ENCODE measurements at regions not wholly inside any gene's neighbourhood (a gene's known extent, or its start where the extent isn't known, plus 50 kb on each side); places are given as distances from the start of the nearest gene placed in this dataset.

- Histone ChIP-seq H3K4me1 (ENCODE audit: control insufficient read depth, insufficient read depth, low read length) (no peaks in the 10 kb centered on the region), H3K4me3 (ENCODE audit: low read depth, low read length) (no peak overlapping the region), H3K9me3 (ENCODE audit: control insufficient read depth, insufficient read depth, low read length) (no peaks in the 10 kb centered on the region), H3K27me3 (ENCODE audit: control insufficient read depth, insufficient read depth, low read length) (no peaks in the 10 kb centered on the region), H3K36me3 (ENCODE audit: control insufficient read depth, insufficient read depth, low read length) (no peaks in the 10 kb centered on the region), H3K9ac (ENCODE audit: low read depth, low read length) (no peak overlapping the region)
Observed at GRCh38 chr10:58885146-58885545, 291.3 kb upstream of the PHYHIPL start.

GRCh38 chr10:58885686-58886345 is 290.6 kb upstream of the PHYHIPL start:
- Histone ChIP-seq H3K4me3 (ENCODE audit: low read depth, low read length) (no peak overlapping the region), H3K27me3 (ENCODE audit: control insufficient read depth, insufficient read depth, low read length) (no peaks in the 10 kb centered on the region), H3K9me3 (ENCODE audit: control insufficient read depth, insufficient read depth, low read length) (no peaks in the 10 kb centered on the region), H3K36me3 (ENCODE audit: control insufficient read depth, insufficient read depth, low read length) (no peaks in the 10 kb centered on the region), H3K4me1 (ENCODE audit: control insufficient read depth, insufficient read depth, low read length) (no peaks in the 10 kb centered on the region), H3K9ac (ENCODE audit: low read depth, low read length) (no peak overlapping the region)

DNA sequence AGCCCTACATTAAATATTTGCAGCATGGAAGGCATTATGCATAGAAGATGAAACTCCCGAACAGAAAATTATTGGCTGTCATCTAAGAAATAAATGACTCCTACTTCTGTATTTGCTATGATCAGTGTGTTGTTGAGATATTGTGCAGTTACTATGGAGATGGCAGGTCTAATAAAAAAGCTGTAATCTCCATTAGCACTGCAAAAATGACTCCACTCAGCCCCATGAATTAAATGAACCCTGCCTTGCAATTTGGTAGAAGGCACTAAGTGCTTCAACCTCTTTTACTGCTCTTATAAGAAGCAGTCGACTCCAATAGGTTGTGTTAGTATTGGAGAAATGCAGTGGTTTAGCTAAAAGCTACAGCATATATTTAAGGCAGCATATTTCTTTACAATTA is 290.0 kb upstream of the PHYHIPL start:
- no peak overlapping the region for H3K4me3 ChIP-seq (ENCODE audit: low read depth, low read length)
- no peaks in the 10 kb centered on the region for H3K27me3 ChIP-seq (ENCODE audit: control insufficient read depth, insufficient read depth, low read length)
- no peaks in the 10 kb centered on the region for H3K36me3 ChIP-seq (ENCODE audit: control insufficient read depth, insufficient read depth, low read length)
- H3K9ac ChIP-seq (ENCODE audit: low read depth, low read length) = no peak overlapping the region
- no peaks in the 10 kb centered on the region for H3K4me1 ChIP-seq (ENCODE audit: control insufficient read depth, insufficient read depth, low read length)
- H3K9me3 ChIP-seq (ENCODE audit: control insufficient read depth, insufficient read depth, low read length) = no peaks in the 10 kb centered on the region

DNA sequence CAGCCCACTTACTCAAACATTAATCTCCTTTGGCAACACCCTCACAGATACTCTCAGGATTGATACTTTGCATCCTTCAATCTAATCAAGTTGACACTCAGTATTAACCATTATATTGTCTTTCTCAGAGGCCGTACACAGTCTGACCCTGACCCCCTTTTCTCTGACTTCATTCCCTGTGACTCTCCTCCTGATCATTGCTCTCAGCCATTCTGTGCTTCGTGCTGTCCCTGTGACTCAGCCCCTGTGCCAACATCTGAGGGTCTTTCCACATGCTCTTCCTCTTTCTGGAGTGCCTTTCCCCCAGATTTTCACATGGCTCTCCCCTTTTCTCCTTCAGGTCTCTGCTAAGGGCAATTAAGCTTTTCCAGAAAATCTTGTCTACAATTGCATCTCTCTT is 289.0 kb upstream of the PHYHIPL start:
- Histone ChIP-seq H3K4me1 (ENCODE audit: control insufficient read depth, insufficient read depth, low read length) (no peaks in the 10 kb centered on the region), H3K36me3 (ENCODE audit: control insufficient read depth, insufficient read depth, low read length) (no peaks in the 10 kb centered on the region), H3K9ac (ENCODE audit: low read depth, low read length) (no peak overlapping the region), H3K9me3 (ENCODE audit: control insufficient read depth, insufficient read depth, low read length) (no peaks in the 10 kb centered on the region), H3K27me3 (ENCODE audit: control insufficient read depth, insufficient read depth, low read length) (no peaks in the 10 kb centered on the region), H3K4me3 (ENCODE audit: low read depth, low read length) (no peak overlapping the region)

- Histone ChIP-seq H3K4me1 (ENCODE audit: control insufficient read depth, insufficient read depth, low read length) (no peaks in the 10 kb centered on the region), H3K4me3 (ENCODE audit: low read depth, low read length) (no peak overlapping the region)
Observed at GRCh38 chr10:58888957-58889356, 287.5 kb upstream of the PHYHIPL start.

GRCh38 chr10:58892031-58892531 is 284.4 kb upstream of the PHYHIPL start:
- Histone ChIP-seq H3K4me1 (ENCODE audit: control insufficient read depth, insufficient read depth, low read length) (no peaks in the 10 kb centered on the region), H3K9ac (ENCODE audit: low read depth, low read length) (no peak overlapping the region), H3K36me3 (ENCODE audit: control insufficient read depth, insufficient read depth, low read length) (no peaks in the 10 kb centered on the region), H3K27me3 (ENCODE audit: control insufficient read depth, insufficient read depth, low read length) (no peaks in the 10 kb centered on the region), H3K9me3 (ENCODE audit: control insufficient read depth, insufficient read depth, low read length) (no peaks in the 10 kb centered on the region), H3K4me3 (ENCODE audit: low read depth, low read length) (no peak overlapping the region)

More at GRCh38 chr10:58888957-58889356, 287.5 kb upstream of the PHYHIPL start:
- Histone ChIP-seq H3K9ac (ENCODE audit: low read depth, low read length) (no peak overlapping the region), H3K36me3 (ENCODE audit: control insufficient read depth, insufficient read depth, low read length) (no peaks in the 10 kb centered on the region), H3K27me3 (ENCODE audit: control insufficient read depth, insufficient read depth, low read length) (no peaks in the 10 kb centered on the region), H3K9me3 (ENCODE audit: control insufficient read depth, insufficient read depth, low read length) (no peaks in the 10 kb centered on the region)

GRCh38 chr10:58894929-58895328 is 281.5 kb upstream of the PHYHIPL start:
- no peaks in the 10 kb centered on the region for H3K36me3 ChIP-seq (ENCODE audit: control insufficient read depth, insufficient read depth, low read length)
- H3K27me3 ChIP-seq (ENCODE audit: control insufficient read depth, insufficient read depth, low read length) = no peaks in the 10 kb centered on the region
- H3K9me3 ChIP-seq (ENCODE audit: control insufficient read depth, insufficient read depth, low read length) = no peaks in the 10 kb centered on the region
- no peak overlapping the region for H3K9ac ChIP-seq (ENCODE audit: low read depth, low read length)
- H3K4me3 ChIP-seq (ENCODE audit: low read depth, low read length) = no peak overlapping the region
- H3K4me1 ChIP-seq (ENCODE audit: control insufficient read depth, insufficient read depth, low read length) = no peaks in the 10 kb centered on the region

GRCh38 chr10:58896229-58896628 is 280.2 kb upstream of the PHYHIPL start:
- H3K27me3 ChIP-seq (ENCODE audit: control insufficient read depth, insufficient read depth, low read length) = no peaks in the 10 kb centered on the region
- no peaks in the 10 kb centered on the region for H3K36me3 ChIP-seq (ENCODE audit: control insufficient read depth, insufficient read depth, low read length)
- no peaks in the 10 kb centered on the region for H3K9me3 ChIP-seq (ENCODE audit: control insufficient read depth, insufficient read depth, low read length)
- H3K4me3 ChIP-seq (ENCODE audit: low read depth, low read length) = no peak overlapping the region
- H3K4me1 ChIP-seq (ENCODE audit: control insufficient read depth, insufficient read depth, low read length) = no peaks in the 10 kb centered on the region
- H3K9ac ChIP-seq (ENCODE audit: low read depth, low read length) = no peak overlapping the region

DNA sequence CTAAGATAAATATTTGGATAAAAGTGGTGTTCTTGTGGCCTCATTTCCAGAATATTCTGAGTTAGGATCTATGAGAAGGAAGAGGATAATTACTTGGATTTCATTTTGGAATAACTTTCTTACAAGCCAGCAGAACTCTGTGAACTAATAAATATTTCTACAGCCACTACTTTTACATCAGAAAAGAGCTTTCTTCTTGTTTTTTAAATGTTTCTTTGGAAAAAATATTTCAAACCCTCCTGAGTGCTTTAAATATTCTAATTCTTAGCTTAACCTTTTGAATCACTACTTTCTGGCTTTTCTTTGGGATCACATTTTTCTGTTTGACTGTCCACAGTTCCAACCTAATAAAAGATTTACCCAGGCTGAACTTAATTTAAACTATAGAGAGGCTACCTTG is 279.2 kb upstream of the PHYHIPL start:
- Histone ChIP-seq H3K4me3 (ENCODE audit: low read depth, low read length) (no peak overlapping the region), H3K9me3 (ENCODE audit: control insufficient read depth, insufficient read depth, low read length) (no peaks in the 10 kb centered on the region), H3K9ac (ENCODE audit: low read depth, low read length) (no peak overlapping the region), H3K27me3 (ENCODE audit: control insufficient read depth, insufficient read depth, low read length) (no peaks in the 10 kb centered on the region), H3K4me1 (ENCODE audit: control insufficient read depth, insufficient read depth, low read length) (no peaks in the 10 kb centered on the region), H3K36me3 (ENCODE audit: control insufficient read depth, insufficient read depth, low read length) (no peaks in the 10 kb centered on the region)

DNA sequence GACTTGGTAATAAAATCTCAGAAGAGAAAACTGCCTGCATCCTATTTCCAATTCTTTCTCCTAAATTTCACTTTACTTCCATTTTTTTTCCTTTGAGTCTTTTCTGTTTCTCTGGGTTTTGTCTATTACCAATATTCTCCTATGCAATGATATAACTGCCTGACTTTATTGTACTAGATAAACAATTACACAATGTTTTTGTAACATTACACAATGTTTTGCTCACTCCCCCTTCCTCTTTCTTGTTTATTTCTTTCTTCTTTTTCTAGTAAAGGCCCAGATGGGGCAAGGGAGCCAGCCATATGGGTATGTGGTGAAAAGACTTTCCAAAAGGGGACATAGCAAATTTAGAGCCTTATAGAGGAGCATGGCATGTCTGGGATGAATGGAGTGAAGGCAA is 278.7 kb upstream of the PHYHIPL start:
- Histone ChIP-seq H3K4me1 (ENCODE audit: control insufficient read depth, insufficient read depth, low read length) (no peaks in the 10 kb centered on the region), H3K9me3 (ENCODE audit: control insufficient read depth, insufficient read depth, low read length) (no peaks in the 10 kb centered on the region), H3K36me3 (ENCODE audit: control insufficient read depth, insufficient read depth, low read length) (no peaks in the 10 kb centered on the region), H3K4me3 (ENCODE audit: low read depth, low read length) (no peak overlapping the region), H3K9ac (ENCODE audit: low read depth, low read length) (no peak overlapping the region), H3K27me3 (ENCODE audit: control insufficient read depth, insufficient read depth, low read length) (no peaks in the 10 kb centered on the region)

- Histone ChIP-seq H3K4me1 (ENCODE audit: control insufficient read depth, insufficient read depth, low read length) (no peaks in the 10 kb centered on the region), H3K27me3 (ENCODE audit: control insufficient read depth, insufficient read depth, low read length) (no peaks in the 10 kb centered on the region), H3K9ac (ENCODE audit: low read depth, low read length) (no peak overlapping the region), H3K9me3 (ENCODE audit: control insufficient read depth, insufficient read depth, low read length) (no peaks in the 10 kb centered on the region), H3K4me3 (ENCODE audit: low read depth, low read length) (no peak overlapping the region), H3K36me3 (ENCODE audit: control insufficient read depth, insufficient read depth, low read length) (no peaks in the 10 kb centered on the region)
Observed at GRCh38 chr10:58898854-58899573, 277.4 kb upstream of the PHYHIPL start.

GRCh38 chr10:58901092-58901646 is 275.3 kb upstream of the PHYHIPL start:
- Histone ChIP-seq H3K4me3 (ENCODE audit: low read depth, low read length) (no peak overlapping the region), H3K36me3 (ENCODE audit: control insufficient read depth, insufficient read depth, low read length) (no peaks in the 10 kb centered on the region)

More at GRCh38 chr10:58901092-58901646, 275.3 kb upstream of the PHYHIPL start:
- H3K27me3 ChIP-seq (ENCODE audit: control insufficient read depth, insufficient read depth, low read length) = no peaks in the 10 kb centered on the region
- no peak overlapping the region for H3K9ac ChIP-seq (ENCODE audit: low read depth, low read length)
- no peaks in the 10 kb centered on the region for H3K9me3 ChIP-seq (ENCODE audit: control insufficient read depth, insufficient read depth, low read length)
- H3K4me1 ChIP-seq (ENCODE audit: control insufficient read depth, insufficient read depth, low read length) = no peaks in the 10 kb centered on the region
